NCI-H1105 treated with DMSO at 0.1 percent for 48 hours (cell line): ENCODE measurements at regions not wholly inside any gene's neighbourhood (a gene's known extent, or its start where the extent isn't known, plus 50 kb on each side); places are given as distances from the start of the nearest gene placed in this dataset.
A peak's percentile ranks its signal among the peaks of the same experiment; 100 is the strongest.

Experiments used
- DNase-seq: peaks from one replicate; lab custom pipeline; 2025; lab: John Stamatoyannopoulos, UW

GRCh38 chr15:37260255-37260654 lies 159.9 kb upstream of the MEIS2 start:
- DNase-seq = no peak

GRCh38 chr15:37261685-37262084 lies 161.3 kb upstream of the MEIS2 start:
- no peak for DNase-seq

DNA sequence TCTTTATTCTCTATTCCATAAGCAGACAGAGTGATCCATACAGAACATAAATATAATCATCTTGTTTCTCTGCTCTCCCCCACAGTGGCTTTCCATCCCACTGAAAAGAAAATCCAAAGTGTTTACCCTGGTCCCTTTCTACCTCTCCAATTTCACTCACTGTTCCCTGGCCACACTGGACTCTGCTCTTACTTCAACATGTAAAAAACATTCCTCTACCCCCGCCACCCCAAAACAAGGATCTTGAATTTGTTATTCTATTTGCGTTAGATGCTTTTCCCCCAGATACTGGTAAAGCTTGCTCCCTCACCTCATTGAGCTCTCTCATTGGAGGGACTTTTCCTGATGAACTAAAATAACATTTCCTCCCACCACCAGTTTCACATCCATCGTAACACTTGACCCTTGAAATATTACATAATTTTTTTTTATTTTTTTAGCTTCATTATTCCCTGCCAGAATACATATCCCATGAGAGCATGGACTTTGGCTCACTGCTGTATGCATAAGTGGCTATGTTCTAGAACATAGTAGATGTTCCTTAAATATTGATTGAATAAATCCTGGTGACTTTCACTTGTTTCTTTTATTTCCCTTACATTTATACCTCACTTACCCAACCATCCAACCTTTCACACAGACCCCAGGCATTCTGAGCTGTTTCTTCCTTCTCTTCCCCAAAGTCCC lies 162.7 kb upstream of the MEIS2 start:
- DNase-seq = no peak

- DNase-seq = no peak
Measured at GRCh38 chr15:37289109-37289765, 188.9 kb upstream of the MEIS2 start.

- no peak for DNase-seq
Measured at GRCh38 chr15:37291920-37292319, 191.6 kb upstream of the MEIS2 start.

DNA sequence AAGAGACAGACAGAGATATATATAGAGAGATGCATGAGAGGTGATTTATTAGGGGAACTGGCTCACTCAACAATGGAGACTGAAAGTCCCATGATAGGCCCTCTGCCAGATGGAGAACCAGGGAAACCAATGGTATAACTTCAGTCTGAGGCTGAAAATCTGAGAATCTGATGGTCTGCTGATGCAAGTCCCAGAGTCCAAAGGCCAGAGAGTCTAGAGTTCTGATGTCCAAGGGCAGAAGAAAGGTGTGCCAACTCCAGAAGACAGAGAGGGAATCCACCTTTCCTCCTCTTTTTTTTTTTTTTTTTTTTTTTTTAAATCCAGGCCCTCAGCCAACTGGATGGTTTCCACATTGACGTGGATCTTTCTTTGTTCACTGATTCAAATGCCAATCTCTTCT lies 197.9 kb upstream of the MEIS2 start:
- DNase-seq = no peak

DNA sequence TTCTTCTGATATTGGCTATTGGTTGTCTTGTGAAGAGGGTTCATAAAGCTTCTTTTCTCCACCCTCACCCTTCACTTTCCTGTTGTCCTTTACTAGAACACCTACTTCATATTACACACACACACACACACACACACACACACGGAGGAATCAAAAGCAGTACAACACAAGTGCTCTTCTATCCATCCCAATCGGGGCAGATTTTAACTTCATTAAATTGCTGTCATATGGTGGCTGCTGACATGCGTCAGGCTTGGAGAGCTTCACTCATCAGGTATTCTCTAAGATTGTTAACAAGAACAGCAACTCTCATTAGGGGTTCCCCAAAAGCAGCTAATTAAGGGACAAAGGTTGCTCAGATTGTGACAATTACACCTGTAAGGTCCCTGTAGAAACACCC lies 239.1 kb upstream of the MEIS2 start:
- no peak for DNase-seq

DNA sequence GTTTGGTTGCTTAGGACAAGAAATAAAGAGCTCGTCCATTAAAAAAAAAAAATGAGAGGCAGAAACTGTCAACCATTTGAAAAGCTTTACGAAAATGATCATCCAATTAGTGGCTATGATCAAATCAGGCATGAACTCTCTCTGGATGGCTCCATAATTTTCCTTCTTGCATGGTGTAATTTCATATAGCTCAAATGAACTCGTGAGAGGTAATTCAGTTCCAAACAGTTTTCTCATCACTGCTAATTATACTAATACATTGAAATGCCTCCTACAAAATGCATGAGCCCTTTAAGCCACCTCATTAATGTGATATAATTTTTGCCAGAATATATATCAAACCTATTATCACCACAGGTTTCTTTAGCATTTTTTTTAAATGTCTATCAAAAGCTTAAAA lies 239.5 kb upstream of the MEIS2 start:
- no peak for DNase-seq

DNA sequence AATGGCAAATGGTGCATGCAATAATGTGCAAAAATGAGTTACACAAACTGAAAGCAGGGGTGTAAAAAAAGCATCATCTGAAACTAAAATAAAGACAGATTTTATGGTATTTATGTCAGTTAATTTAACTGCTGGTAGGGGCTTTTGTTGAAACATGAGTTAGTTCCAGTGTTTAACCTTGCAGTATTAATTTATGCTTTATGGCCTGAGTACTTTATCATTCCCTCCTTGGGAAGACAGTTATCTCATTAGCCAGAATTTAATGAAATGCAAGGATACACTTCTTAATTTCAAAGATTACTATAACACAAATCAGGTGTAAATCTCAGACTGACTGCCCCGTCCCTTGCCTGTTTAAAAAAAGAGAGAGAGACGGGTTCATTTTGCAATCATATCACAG lies 240.1 kb upstream of the MEIS2 start:
- DNase-seq = no peak

DNA sequence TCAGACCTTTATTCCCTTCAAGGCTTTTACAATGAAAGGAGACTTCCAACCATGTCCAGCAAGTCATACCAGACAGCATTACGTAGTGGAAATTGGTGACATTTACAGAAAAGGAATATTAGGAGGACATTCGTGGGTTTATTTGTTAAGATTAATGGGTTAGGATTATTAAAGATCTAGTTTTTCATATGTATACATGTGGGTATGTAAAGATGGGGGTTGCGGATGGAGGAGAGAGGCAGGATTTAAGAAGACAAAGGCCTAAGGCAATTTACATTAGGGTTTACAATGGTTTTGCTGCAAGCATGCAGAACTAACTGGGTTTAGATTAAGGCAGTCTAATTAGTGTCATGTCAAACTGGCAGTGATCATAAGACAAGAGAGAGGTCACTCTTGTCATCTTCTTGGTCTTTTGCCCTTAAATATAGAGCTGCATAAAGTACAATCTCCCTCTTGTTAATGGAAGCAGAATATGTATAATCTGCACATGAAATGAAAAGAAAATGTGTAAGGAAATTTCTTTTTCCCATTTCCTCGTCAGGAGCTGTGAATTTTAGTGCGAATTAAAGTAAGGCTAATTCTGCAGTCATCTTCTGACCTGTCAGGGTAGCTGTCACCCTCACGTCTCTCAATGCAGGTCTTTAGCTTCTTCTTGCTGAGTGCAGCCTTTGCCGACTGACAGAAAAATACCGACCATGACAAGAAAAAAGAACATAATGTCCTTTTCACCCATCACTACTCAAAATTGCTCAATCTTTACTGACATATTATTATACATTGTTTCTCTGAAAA lies 258.9 kb upstream of the MEIS2 start:
- no peak for DNase-seq

DNA sequence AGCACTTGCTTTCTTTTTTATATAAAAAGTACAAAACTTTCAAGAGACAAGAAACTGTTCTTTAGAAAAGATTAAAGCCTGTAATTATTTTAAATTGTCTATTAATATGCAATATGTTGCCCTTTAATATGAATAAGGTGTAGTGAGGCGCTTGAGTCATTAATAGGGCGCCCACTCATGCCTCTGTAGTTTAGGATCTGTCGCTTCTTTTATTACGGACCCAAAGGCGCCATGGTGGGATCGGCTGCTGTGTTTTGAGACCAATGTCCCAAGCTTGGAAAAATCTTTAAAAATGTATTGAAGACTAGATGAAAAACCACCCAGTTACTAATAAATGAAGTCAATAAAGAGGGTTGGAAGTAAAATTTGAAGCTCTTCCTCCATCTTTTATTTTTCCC lies 259.5 kb upstream of the MEIS2 start:
- no peak for DNase-seq

GRCh38 chr15:37360724-37361123 lies 260.4 kb upstream of the MEIS2 start:
- no peak for DNase-seq

DNA sequence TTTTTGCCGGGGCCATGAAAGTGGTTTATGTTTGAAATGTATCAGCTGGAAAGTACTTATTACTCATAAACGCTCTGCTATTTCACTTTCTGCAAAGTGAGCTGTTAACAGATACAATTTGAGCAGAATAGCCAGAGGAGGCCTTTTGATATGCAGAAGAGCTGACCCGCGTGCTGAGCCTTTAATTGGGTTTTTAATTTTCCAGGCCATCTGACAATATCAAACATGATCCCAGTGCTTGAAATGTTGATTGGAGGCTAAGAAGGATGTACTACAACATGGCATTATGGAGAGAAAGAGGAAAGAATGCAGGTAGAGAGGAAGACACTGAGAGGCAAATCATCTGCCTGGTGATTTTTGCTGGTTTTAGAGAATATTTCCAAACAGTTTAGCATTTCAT lies 261.3 kb upstream of the MEIS2 start:
- no peak for DNase-seq

DNA sequence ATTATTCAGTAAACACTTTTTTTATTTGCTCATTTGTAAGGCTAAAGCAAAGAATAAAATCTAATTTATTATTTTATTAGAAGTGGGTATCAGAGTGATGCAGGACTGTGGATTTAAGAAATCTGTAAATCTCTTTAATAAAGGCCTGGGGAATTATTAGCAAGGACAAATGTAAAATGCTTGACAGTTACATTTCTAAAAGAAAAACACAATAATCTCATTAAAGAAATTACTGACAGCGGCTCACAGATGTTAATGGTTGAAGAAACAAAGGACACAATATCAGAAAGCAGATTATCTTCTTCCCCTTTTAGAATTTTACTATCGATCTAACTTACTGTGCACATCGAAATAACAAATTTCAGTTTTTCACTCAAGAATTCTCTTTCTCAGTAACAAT lies 262.1 kb upstream of the MEIS2 start:
- DNase-seq = no peak

DNA sequence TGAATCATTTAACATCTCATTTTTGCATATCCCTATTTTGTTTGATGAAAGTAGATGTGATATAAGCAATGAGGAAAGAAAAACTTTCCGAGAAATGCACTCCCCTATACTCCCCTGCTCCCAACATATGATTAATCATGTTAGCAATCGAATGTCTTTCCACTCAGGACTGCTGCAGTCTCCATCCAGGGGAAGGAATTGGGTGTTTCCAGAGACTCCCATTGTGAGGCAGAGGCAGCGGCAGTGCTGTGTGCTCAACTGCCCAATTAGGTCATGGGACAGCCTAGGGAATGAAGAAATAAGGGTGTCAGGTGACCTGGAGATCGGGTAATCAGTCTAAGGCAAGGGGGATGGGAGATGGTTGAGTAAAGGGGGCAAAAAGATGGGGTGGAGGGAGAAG lies 268.6 kb upstream of the MEIS2 start:
- no peak for DNase-seq

DNA sequence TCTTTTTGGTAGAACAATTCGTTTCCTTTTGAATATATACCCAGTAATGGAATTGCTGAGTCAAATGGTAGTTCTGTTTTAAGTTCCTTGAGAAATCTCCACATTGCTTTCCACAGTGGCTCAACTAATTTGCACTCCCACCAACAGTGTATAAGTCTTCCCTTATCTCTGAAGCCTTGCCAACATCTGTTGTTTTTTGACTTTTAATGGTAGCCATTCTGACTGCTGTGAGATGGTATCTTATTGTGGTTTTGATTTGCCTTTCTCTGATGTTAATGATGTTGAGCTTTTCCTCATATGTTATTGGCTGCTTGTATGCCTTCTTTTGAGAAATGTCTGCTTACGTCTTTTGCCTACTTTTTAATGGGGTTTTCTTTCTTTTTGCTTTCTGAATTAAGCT lies 270.6 kb upstream of the MEIS2 start:
- DNase-seq = no peak

- DNase-seq = no peak
Measured at GRCh38 chr15:37372064-37372463, 271.7 kb upstream of the MEIS2 start.

DNA sequence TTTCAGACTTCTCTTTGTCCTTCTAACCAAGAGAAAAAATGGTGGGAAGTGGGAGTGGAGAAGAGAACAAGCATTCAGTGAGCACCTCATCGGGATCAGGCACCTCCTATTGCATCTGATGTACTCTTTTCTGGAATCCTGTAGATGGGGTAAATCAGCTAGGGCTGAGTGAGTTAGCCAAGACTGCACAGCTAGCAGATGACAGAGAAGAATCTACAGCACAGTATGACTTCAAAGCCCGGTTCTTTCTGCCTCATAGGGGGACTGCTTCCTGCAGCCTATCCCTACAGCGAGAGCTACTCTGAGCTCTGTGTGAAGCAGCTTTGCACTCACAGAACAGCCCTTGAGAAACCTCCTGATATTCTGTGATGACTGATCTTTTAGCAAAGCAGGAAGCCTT lies 275.2 kb upstream of the MEIS2 start:
- DNase-seq = no peak

- DNase-seq = no peak
Measured at GRCh38 chr15:37377428-37377827, 277.1 kb upstream of the MEIS2 start.

- no peak for DNase-seq
Measured at GRCh38 chr15:37394402-37395099, 294.2 kb upstream of the MEIS2 start.

DNA sequence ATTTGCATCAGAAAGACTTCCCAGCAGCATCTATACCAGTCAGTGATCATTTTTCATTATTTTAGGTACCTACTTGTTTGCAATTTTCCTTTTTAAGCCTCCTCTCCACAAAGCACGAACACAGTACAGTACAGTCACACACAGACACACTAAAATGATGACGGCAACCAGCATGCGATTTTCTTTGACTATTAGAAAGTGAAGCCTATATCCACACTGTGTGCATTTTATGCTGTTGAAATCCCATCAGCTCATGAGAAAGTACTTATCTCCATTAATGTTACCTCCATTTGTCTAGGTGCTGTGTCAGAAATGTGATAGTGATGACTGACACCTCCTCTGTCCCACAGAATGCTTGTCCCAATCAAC lies 294.7 kb upstream of the MEIS2 start:
- DNase-seq = no peak

- DNase-seq = peak; percentile 88
Measured at GRCh38 chr15:37397266-37398022, 297.1 kb upstream of the MEIS2 start.
